ENCODE measurements at regions not wholly inside any gene's neighbourhood (a gene's known extent, or its start where the extent isn't known, plus 50 kb on each side); places are given as distances from the start of the nearest gene placed in this dataset.

GRCh38 chr10:45204954-45205775, 110.2 kb downstream of the OR13A1 start:
- TF ChIP-seq, protein P1, sequence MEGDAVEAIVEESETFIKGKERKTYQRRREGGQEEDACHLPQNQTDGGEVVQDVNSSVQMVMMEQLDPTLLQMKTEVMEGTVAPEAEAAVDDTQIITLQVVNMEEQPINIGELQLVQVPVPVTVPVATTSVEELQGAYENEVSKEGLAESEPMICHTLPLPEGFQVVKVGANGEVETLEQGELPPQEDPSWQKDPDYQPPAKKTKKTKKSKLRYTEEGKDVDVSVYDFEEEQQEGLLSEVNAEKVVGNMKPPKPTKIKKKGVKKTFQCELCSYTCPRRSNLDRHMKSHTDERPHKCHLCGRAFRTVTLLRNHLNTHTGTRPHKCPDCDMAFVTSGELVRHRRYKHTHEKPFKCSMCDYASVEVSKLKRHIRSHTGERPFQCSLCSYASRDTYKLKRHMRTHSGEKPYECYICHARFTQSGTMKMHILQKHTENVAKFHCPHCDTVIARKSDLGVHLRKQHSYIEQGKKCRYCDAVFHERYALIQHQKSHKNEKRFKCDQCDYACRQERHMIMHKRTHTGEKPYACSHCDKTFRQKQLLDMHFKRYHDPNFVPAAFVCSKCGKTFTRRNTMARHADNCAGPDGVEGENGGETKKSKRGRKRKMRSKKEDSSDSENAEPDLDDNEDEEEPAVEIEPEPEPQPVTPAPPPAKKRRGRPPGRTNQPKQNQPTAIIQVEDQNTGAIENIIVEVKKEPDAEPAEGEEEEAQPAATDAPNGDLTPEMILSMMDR (IDR thresholded peaks at IDR 0.05; ENCODE audit: poor library complexity, severe bottlenecking), result no peak
- H3K36me3 ChIP-seq (ENCODE audit: low read depth), result no peaks in the 10 kb centered on the region
- H3K27me3 ChIP-seq (ENCODE audit: insufficient read depth, poor library complexity, severe bottlenecking), result peaks cover 5% of the 10 kb centered on the region
- no peak overlapping the region for H3K27ac ChIP-seq (ENCODE audit: poor library complexity, severe bottlenecking)
- H3K4me1 ChIP-seq (ENCODE audit: insufficient read depth, poor library complexity, severe bottlenecking), result no peaks in the 10 kb centered on the region
- ATAC-seq (ENCODE audit: low read depth) (no peak), DNase-seq (ENCODE audit: low spot score) (no peak)
- H3K4me3 ChIP-seq (ENCODE audit: severe bottlenecking), result no peak overlapping the region
- H3K9me3 ChIP-seq (ENCODE audit: severe bottlenecking), result no peaks in the 10 kb centered on the region

DNA sequence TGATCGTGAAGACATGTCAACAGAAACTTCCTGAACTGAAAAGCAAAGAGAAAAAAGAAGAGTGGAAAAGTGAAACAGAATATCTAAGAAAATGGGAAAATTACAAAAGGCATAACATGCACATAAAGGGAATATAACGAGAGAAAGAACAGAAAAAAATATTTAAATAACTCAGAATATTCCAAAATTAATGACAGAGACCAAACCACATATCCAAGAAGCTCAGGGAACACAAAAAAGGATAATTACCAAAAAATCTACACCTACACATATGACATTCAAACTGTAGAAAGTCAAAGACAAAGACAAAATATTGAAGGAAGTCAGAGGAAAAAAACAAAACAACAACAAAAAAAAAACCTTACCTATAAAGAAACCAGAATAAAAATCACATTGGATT, 105.5 kb downstream of the OR13A1 start:
- ATAC-seq (ENCODE audit: low read depth), result no peak
- no peak overlapping the region for H3K4me3 ChIP-seq (ENCODE audit: severe bottlenecking)
- TF ChIP-seq, protein P1 (IDR thresholded peaks at IDR 0.05; ENCODE audit: poor library complexity, severe bottlenecking), result no peak
- H3K36me3 ChIP-seq (ENCODE audit: low read depth), result no peaks in the 10 kb centered on the region
- H3K27me3 ChIP-seq (ENCODE audit: insufficient read depth, poor library complexity, severe bottlenecking), result no peaks in the 10 kb centered on the region
- no peaks in the 10 kb centered on the region for H3K4me1 ChIP-seq (ENCODE audit: insufficient read depth, poor library complexity, severe bottlenecking)
- DNase-seq (ENCODE audit: low spot score), result no peak
- no peaks in the 10 kb centered on the region for H3K9me3 ChIP-seq (ENCODE audit: severe bottlenecking)
- H3K27ac ChIP-seq (ENCODE audit: poor library complexity, severe bottlenecking), result no peak overlapping the region

DNA sequence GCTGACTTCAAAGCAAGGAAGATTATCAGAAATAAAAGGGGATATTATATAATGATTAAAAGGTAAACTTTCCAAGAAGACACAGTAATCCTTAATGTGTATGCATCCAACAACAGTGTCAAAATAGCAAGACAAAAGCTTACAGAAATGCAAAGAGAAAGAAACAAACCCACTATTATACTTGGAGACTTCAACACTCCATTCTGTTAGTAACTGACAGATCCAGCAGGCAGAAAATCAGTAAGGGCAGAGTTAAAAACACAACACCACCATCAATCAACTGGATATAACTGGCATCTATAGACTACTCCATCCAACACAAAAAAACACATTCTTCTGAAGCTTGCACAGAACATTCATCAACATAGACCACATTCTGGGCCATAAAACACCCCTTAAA, 103.8 kb downstream of the OR13A1 start:
- no peak overlapping the region for H3K27ac ChIP-seq (ENCODE audit: poor library complexity, severe bottlenecking)
- TF ChIP-seq, protein P1 (IDR thresholded peaks at IDR 0.05; ENCODE audit: poor library complexity, severe bottlenecking), result no peak
- no peaks in the 10 kb centered on the region for H3K36me3 ChIP-seq (ENCODE audit: low read depth)
- no peak overlapping the region for H3K4me3 ChIP-seq (ENCODE audit: severe bottlenecking)
- no peaks in the 10 kb centered on the region for H3K9me3 ChIP-seq (ENCODE audit: severe bottlenecking)
- no peak for DNase-seq (ENCODE audit: low spot score)
- ATAC-seq (ENCODE audit: low read depth), result no peak
- H3K4me1 ChIP-seq (ENCODE audit: insufficient read depth, poor library complexity, severe bottlenecking), result no peaks in the 10 kb centered on the region
- H3K27me3 ChIP-seq (ENCODE audit: insufficient read depth, poor library complexity, severe bottlenecking), result no peaks in the 10 kb centered on the region

GRCh38 chr10:45219416-45219815, 96.0 kb downstream of the OR13A1 start:
- TF ChIP-seq, protein P1 (IDR thresholded peaks at IDR 0.05; ENCODE audit: poor library complexity, severe bottlenecking), result no peak
- peaks cover 9% of the 10 kb centered on the region for H3K27me3 ChIP-seq (ENCODE audit: insufficient read depth, poor library complexity, severe bottlenecking)
- no peaks in the 10 kb centered on the region for H3K9me3 ChIP-seq (ENCODE audit: severe bottlenecking)
- no peaks in the 10 kb centered on the region for H3K4me1 ChIP-seq (ENCODE audit: insufficient read depth, poor library complexity, severe bottlenecking)
- no peak overlapping the region for H3K4me3 ChIP-seq (ENCODE audit: severe bottlenecking)
- ATAC-seq (ENCODE audit: low read depth) (no peak), DNase-seq (ENCODE audit: low spot score) (no peak)
- H3K36me3 ChIP-seq (ENCODE audit: low read depth), result no peaks in the 10 kb centered on the region
- no peak overlapping the region for H3K27ac ChIP-seq (ENCODE audit: poor library complexity, severe bottlenecking)

DNA sequence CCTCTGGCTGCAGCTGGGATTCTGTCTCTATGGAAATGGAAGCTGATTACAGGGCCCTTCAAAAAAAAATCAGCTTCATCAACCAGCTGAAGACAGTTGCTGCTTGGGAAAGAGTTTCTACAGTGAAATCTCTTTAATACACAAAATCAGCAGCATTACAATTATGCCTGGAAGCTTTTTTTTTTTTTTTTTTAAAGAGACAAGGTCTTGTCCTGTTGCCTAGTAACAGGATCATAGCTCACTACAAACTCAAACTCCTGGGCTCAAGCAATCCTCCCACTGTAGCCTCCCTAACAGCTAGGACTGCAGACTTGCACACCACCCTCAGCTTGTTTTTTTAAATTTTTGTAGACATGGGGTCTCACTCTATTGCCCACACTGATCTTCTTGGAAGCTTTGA, 94.5 kb downstream of the OR13A1 start:
- DNase-seq (ENCODE audit: low spot score) (no peak), ATAC-seq (ENCODE audit: low read depth) (no peak)
- H3K9me3 ChIP-seq (ENCODE audit: severe bottlenecking), result no peaks in the 10 kb centered on the region
- no peak overlapping the region for H3K27ac ChIP-seq (ENCODE audit: poor library complexity, severe bottlenecking)
- H3K36me3 ChIP-seq (ENCODE audit: low read depth), result no peaks in the 10 kb centered on the region
- TF ChIP-seq, protein P1 (IDR thresholded peaks at IDR 0.05; ENCODE audit: poor library complexity, severe bottlenecking), result no peak
- no peaks in the 10 kb centered on the region for H3K4me1 ChIP-seq (ENCODE audit: insufficient read depth, poor library complexity, severe bottlenecking)
- no peak overlapping the region for H3K4me3 ChIP-seq (ENCODE audit: severe bottlenecking)
- H3K27me3 ChIP-seq (ENCODE audit: insufficient read depth, poor library complexity, severe bottlenecking), result peaks cover 24% of the 10 kb centered on the region
